Liver (tissue), 8 donors: ENCODE measurements at regions not wholly inside any gene's neighbourhood (a gene's known extent, or its start where the extent isn't known, plus 50 kb on each side); places are given as distances from the start of the nearest gene placed in this dataset.

Source experiments
- DNase-seq: peaks from one replicate; pipeline ENCODE4 v3.0.0-alpha.2; 2017; ENCODE audit warnings: low spot score
- H3K27ac ChIP-seq, 2 donors: one replicate each; pipeline ENCODE4 v1.7.0; 2013; ENCODE audit warnings: inconsistent platforms in 2 of 2, low read length in 2 of 2, control low read depth in 1 of 2, low read depth in 1 of 2, mild to moderate bottlenecking in 1 of 2
- H3K27me3 ChIP-seq, 4 donors: one replicate each; pipeline versions ENCODE4 v1.6.1 to v1.7.0; 2013; ENCODE audit warnings: low read length in 3 of 4, inconsistent platforms in 1 of 4, mild to moderate bottlenecking in 1 of 4, moderate library complexity in 1 of 4; ENCODE audit not compliant: control insufficient read depth in 4 of 4, insufficient read depth in 4 of 4
- H3K36me3 ChIP-seq, 4 donors: one replicate each; pipeline versions ENCODE4 v1.6.1 to v1.7.0; 2013; ENCODE audit warnings: low read length in 3 of 4, mild to moderate bottlenecking in 3 of 4, low read depth in 1 of 4, moderate library complexity in 1 of 4; ENCODE audit not compliant: control insufficient read depth in 4 of 4, insufficient read depth in 3 of 4
- H3K4me1 ChIP-seq, 4 donors: one replicate each; pipeline versions ENCODE4 v1.6.1 to v1.7.0; 2013; ENCODE audit warnings: low read length in 3 of 4, mild to moderate bottlenecking in 3 of 4, moderate library complexity in 1 of 4; ENCODE audit not compliant: control insufficient read depth in 4 of 4, insufficient read depth in 4 of 4
- H3K4me3 ChIP-seq, 3 donors: one replicate each; pipeline versions ENCODE4 v1.6.1 to v1.7.0; 2013; ENCODE audit warnings: low read length in 3 of 3, control low read depth in 1 of 3, low read depth in 1 of 3, mild to moderate bottlenecking in 1 of 3
- H3K9ac ChIP-seq, 2 donors: one replicate each; pipeline ENCODE4 v1.7.0; 2013; ENCODE audit warnings: low read length in 2 of 2, mild to moderate bottlenecking in 2 of 2, moderate library complexity in 2 of 2, control low read depth in 1 of 2, low read depth in 1 of 2
- H3K9me3 ChIP-seq, 4 donors: one replicate each; pipeline versions ENCODE4 v1.6.1 to v1.7.0; 2013; ENCODE audit warnings: low read length in 3 of 4; ENCODE audit not compliant: control insufficient read depth in 4 of 4
- EGR1 ChIP-seq, 2 donors: IDR thresholded peaks; 2 replicates each; pipeline ENCODE4 v1.6.1; 2016 to 2018; ENCODE audit warnings: antibody characterized with exemption in 2 of 2, low read depth in 2 of 2
- FOXA1 ChIP-seq: IDR thresholded peaks from 2 replicates; pipeline ENCODE4 v1.6.1; 2016; ENCODE audit warnings: antibody characterized with exemption
- FOXA2 ChIP-seq: IDR thresholded peaks from 2 replicates; pipeline ENCODE4 v1.6.1; 2016; ENCODE audit warnings: antibody characterized with exemption
- GABPA ChIP-seq, 2 donors: IDR thresholded peaks in 1 of 2; conservative IDR thresholded peaks in 1 of 2; 2 replicates each; pipeline ENCODE4 v1.6.1; 2016; ENCODE audit warnings: antibody characterized with exemption in 2 of 2, mild to moderate bottlenecking in 1 of 2, moderate library complexity in 1 of 2
- HNF4A ChIP-seq, 2 donors: conservative IDR thresholded peaks; 2 replicates each; pipeline ENCODE4 v1.6.1; 2016; ENCODE audit warnings: antibody characterized with exemption in 2 of 2, mild to moderate bottlenecking in 2 of 2
- HNF4G ChIP-seq: IDR thresholded peaks from 2 replicates; pipeline ENCODE4 v1.6.1; 2016; ENCODE audit warnings: antibody characterized with exemption
- JUND ChIP-seq, 2 donors: IDR thresholded peaks; 2 replicates each; pipeline ENCODE4 v1.6.1; 2016; ENCODE audit warnings: antibody characterized with exemption in 2 of 2
- NR2F2 ChIP-seq: IDR thresholded peaks from 2 replicates; pipeline ENCODE4 v1.6.1; 2016; ENCODE audit warnings: antibody characterized with exemption
- RAD21 ChIP-seq, 2 donors: IDR thresholded peaks; 2 replicates each; pipeline ENCODE4 v1.6.1; 2016; ENCODE audit warnings: antibody characterized with exemption in 2 of 2, mild to moderate bottlenecking in 2 of 2
- RXRA ChIP-seq, 2 donors: IDR thresholded peaks; 2 replicates each; pipeline ENCODE4 v1.6.1; 2017 to 2018; ENCODE audit warnings: antibody characterized with exemption in 2 of 2, mild to moderate bottlenecking in 1 of 2
- SP1 ChIP-seq: IDR thresholded peaks from 2 replicates; pipeline ENCODE4 v1.6.1; 2018; ENCODE audit warnings: antibody characterized with exemption, mild to moderate bottlenecking
- TAF1 ChIP-seq: conservative IDR thresholded peaks from 2 replicates; pipeline ENCODE4 v1.6.1; 2016; ENCODE audit warnings: antibody characterized with exemption, mild to moderate bottlenecking
- YY1 ChIP-seq: IDR thresholded peaks from 2 replicates; pipeline ENCODE4 v1.6.1; 2016; ENCODE audit warnings: antibody characterized with exemption, mild to moderate bottlenecking
- WGBS: extraction: QIAGEN DNeasy Blood & Tissue Kit; methylation state at CpG from one replicate; pipeline ENCODE4 v1.1.7; 2013; 5-methylcytosine and 5-hydroxymethylcytosine counted together
- TF ChIP-seq, protein P1 (sequence below): IDR thresholded peaks from 2 replicates; pipeline ENCODE4 v1.6.1; 2016; ENCODE audit warnings: antibody characterized with exemption
- TF ChIP-seq, protein P2 (sequence below): IDR thresholded peaks from 2 replicates; pipeline ENCODE4 v1.6.1; 2016; ENCODE audit warnings: antibody characterized with exemption
- TF ChIP-seq, protein P3 (sequence below): IDR thresholded peaks from 2 replicates; pipeline ENCODE4 v1.6.1; 2016; ENCODE audit warnings: antibody characterized with exemption
- TF ChIP-seq, protein P4 (sequence below): fragments of 150-350 bp; IDR thresholded peaks from 2 replicates; pipeline ENCODE4 v1.5.1; 2017; ENCODE audit warnings: improper control_type of control experiment, low read depth, low read length; ENCODE audit not compliant: missing input control
- TF ChIP-seq, protein P5 (sequence below): IDR thresholded peaks from 2 replicates; pipeline ENCODE4 v1.6.1; 2016; ENCODE audit warnings: antibody characterized with exemption, mild to moderate bottlenecking
- donor health status: healthy.
- donor health status: healthy.
- donor health status: healthy.
- donor health status: healthy.
- donor health status: healthy.

DNA sequence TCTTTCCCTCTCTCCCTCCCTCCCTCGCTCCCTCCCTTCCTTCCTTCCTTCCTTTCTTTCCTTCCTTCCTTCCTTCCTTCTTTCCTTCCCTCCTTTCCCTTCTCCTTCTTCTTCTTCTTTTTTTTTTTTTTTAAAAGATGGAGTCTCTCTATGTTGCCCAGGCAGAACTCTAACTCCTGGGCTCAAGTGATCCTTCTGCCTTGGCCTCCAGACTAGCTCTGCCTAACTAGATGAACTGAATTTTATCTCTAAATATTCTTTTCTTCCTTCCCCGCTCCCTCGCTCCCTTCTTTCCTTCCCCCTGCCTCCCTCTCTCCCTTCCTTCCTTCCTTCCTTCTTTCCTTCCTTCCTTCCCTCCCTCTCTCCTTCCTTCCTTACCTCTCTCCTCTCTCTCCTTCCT lies 170.5 kb upstream of the LHX5 start:
- WGBS, result 64% methylated on average over 3 of the region's 3 CpGs
- DNase-seq, result no peak
- Histone ChIP-seq H3K27me3 (peaks cover 3 to 18% (median 8%) of the 10 kb centered on the region in 4 donors), H3K9ac (no peak overlapping the region), H3K4me3 (no peak overlapping the region), H3K4me1 (no peaks in the 10 kb centered on the region), H3K27ac (no peak overlapping the region), H3K9me3 (no peaks in the 10 kb centered on the region), H3K36me3 (no peaks in the 10 kb centered on the region)
- TF ChIP-seq RAD21 (IDR thresholded peaks at IDR 0.05) (no peak), RXRA (IDR thresholded peaks at IDR 0.05) (no peak), GABPA (IDR thresholded peaks at IDR 0.05 in 1 of 2, conservative IDR thresholded peaks at IDR 0.05 in 1 of 2) (no peak), SP1 (no peak), EGR1 (IDR thresholded peaks at IDR 0.05; ENCODE audit: low read depth in 2 of 2) (no peak), JUND (IDR thresholded peaks at IDR 0.05) (no peak), NR2F2 (no peak), FOXA2 (no peak), YY1 (no peak), FOXA1 (no peak), HNF4A (conservative IDR thresholded peaks at IDR 0.05) (no peak), HNF4G (no peak), TAF1 (no peak)
- TF ChIP-seq, protein P1, sequence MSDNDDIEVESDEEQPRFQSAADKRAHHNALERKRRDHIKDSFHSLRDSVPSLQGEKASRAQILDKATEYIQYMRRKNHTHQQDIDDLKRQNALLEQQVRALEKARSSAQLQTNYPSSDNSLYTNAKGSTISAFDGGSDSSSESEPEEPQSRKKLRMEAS, result no peak
- TF ChIP-seq, protein P2, sequence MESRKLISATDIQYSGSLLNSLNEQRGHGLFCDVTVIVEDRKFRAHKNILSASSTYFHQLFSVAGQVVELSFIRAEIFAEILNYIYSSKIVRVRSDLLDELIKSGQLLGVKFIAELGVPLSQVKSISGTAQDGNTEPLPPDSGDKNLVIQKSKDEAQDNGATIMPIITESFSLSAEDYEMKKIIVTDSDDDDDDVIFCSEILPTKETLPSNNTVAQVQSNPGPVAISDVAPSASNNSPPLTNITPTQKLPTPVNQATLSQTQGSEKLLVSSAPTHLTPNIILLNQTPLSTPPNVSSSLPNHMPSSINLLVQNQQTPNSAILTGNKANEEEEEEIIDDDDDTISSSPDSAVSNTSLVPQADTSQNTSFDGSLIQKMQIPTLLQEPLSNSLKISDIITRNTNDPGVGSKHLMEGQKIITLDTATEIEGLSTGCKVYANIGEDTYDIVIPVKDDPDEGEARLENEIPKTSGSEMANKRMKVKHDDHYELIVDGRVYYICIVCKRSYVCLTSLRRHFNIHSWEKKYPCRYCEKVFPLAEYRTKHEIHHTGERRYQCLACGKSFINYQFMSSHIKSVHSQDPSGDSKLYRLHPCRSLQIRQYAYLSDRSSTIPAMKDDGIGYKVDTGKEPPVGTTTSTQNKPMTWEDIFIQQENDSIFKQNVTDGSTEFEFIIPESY, result no peak
- TF ChIP-seq, protein P3, sequence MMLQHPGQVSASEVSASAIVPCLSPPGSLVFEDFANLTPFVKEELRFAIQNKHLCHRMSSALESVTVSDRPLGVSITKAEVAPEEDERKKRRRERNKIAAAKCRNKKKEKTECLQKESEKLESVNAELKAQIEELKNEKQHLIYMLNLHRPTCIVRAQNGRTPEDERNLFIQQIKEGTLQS, result no peak
- TF ChIP-seq, protein P4, sequence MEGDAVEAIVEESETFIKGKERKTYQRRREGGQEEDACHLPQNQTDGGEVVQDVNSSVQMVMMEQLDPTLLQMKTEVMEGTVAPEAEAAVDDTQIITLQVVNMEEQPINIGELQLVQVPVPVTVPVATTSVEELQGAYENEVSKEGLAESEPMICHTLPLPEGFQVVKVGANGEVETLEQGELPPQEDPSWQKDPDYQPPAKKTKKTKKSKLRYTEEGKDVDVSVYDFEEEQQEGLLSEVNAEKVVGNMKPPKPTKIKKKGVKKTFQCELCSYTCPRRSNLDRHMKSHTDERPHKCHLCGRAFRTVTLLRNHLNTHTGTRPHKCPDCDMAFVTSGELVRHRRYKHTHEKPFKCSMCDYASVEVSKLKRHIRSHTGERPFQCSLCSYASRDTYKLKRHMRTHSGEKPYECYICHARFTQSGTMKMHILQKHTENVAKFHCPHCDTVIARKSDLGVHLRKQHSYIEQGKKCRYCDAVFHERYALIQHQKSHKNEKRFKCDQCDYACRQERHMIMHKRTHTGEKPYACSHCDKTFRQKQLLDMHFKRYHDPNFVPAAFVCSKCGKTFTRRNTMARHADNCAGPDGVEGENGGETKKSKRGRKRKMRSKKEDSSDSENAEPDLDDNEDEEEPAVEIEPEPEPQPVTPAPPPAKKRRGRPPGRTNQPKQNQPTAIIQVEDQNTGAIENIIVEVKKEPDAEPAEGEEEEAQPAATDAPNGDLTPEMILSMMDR, result no peak
- TF ChIP-seq, protein P5, sequence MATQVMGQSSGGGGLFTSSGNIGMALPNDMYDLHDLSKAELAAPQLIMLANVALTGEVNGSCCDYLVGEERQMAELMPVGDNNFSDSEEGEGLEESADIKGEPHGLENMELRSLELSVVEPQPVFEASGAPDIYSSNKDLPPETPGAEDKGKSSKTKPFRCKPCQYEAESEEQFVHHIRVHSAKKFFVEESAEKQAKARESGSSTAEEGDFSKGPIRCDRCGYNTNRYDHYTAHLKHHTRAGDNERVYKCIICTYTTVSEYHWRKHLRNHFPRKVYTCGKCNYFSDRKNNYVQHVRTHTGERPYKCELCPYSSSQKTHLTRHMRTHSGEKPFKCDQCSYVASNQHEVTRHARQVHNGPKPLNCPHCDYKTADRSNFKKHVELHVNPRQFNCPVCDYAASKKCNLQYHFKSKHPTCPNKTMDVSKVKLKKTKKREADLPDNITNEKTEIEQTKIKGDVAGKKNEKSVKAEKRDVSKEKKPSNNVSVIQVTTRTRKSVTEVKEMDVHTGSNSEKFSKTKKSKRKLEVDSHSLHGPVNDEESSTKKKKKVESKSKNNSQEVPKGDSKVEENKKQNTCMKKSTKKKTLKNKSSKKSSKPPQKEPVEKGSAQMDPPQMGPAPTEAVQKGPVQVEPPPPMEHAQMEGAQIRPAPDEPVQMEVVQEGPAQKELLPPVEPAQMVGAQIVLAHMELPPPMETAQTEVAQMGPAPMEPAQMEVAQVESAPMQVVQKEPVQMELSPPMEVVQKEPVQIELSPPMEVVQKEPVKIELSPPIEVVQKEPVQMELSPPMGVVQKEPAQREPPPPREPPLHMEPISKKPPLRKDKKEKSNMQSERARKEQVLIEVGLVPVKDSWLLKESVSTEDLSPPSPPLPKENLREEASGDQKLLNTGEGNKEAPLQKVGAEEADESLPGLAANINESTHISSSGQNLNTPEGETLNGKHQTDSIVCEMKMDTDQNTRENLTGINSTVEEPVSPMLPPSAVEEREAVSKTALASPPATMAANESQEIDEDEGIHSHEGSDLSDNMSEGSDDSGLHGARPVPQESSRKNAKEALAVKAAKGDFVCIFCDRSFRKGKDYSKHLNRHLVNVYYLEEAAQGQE, result no peak
